H1 (cell line): ENCODE measurements at regions not wholly inside any gene's neighbourhood (a gene's known extent, or its start where the extent isn't known, plus 50 kb on each side); places are given as distances from the start of the nearest gene placed in this dataset.
A peak's percentile ranks its signal among the peaks of the same experiment; 100 is the strongest.

Source experiments
- CTCF ChIA-PET: fragments of 300-600 bp; sonication (Branson Sonifier 250); formaldehyde crosslinking; loops from one replicate; lab custom pipeline; 2021; ENCODE audit not compliant: partially characterized antibody; lab: Charles Lee
- POLR2A ChIA-PET: fragments of 300-600 bp; sonication (Branson Sonifier 250); formaldehyde crosslinking; loops from one replicate; lab custom pipeline; 2021; ENCODE audit warnings: inconsistent platforms; ENCODE audit not compliant: partially characterized antibody; lab: Charles Lee
- DNase-seq, 2 experiments: peaks; one replicate each; pipeline versions ENCODE4 v3.0.0 to v3.0.0-alpha.2; 2010 to 2022; ENCODE audit warnings: low spot score in 2 of 2, low read depth in 1 of 2, mixed read lengths in 1 of 2
- FAIRE-seq: peaks from 2 replicates; lab custom pipeline; 2011; peaks lifted over from hg19 to GRCh38; lab: Jason Lieb, UNC
- H2AFZ ChIP-seq: 2 replicates; pipeline ENCODE4 v1.8.1; 2012; ENCODE audit warnings: low read length, inconsistent platforms
- H2AK5ac ChIP-seq: 2 replicates; pipeline ENCODE4 v1.6.1; 2013; ENCODE audit warnings: low read depth, low read length
- H2BK120ac ChIP-seq: replicated peaks from 2 replicates; pipeline ENCODE3; 2013; ENCODE audit warnings: low read depth, low read length, inconsistent platforms
- H2BK12ac ChIP-seq: 2 replicates; pipeline ENCODE4 v1.6.1; 2013; ENCODE audit warnings: low read depth, low read length
- H2BK15ac ChIP-seq: 2 replicates; pipeline ENCODE4 v1.6.1; 2013; ENCODE audit warnings: low read length
- H2BK20ac ChIP-seq: 2 replicates; pipeline ENCODE4 v1.6.1; 2013; ENCODE audit warnings: low read length
- H2BK5ac ChIP-seq: 2 replicates; pipeline ENCODE4 v1.6.1; 2013; ENCODE audit warnings: low read depth, low read length
- H3K14ac ChIP-seq: 2 replicates; pipeline ENCODE4 v1.6.1; 2013; ENCODE audit warnings: inconsistent platforms; ENCODE audit not compliant: insufficient read length
- H3K18ac ChIP-seq: 2 replicates; pipeline ENCODE4 v1.6.1; 2013; ENCODE audit warnings: low read length; ENCODE audit errors: extremely low read depth
- H3K23ac ChIP-seq: 2 replicates; pipeline ENCODE4 v1.6.1; 2013; ENCODE audit warnings: inconsistent platforms; ENCODE audit not compliant: insufficient read length
- H3K23me2 ChIP-seq: 2 replicates; pipeline ENCODE4 v1.6.1; 2013; ENCODE audit warnings: low read depth, low read length
- H3K27ac ChIP-seq: 2 replicates; pipeline ENCODE4 v1.6.1; 2011; ENCODE audit warnings: low read depth, low read length, inconsistent platforms
- H3K27me3 ChIP-seq, 4 experiments: replicated peaks in 1 of 4; 1 replicate in 1 of 4; 2 replicates in 3 of 4; pipeline versions ENCODE4 v1.6.1 to v1.8.1; 2011 to 2013; ENCODE audit warnings: low read length in 3 of 4, mild to moderate bottlenecking in 3 of 4, inconsistent platforms in 2 of 4, mixed read lengths in 2 of 4, moderate library complexity in 1 of 4; ENCODE audit not compliant: control insufficient read depth in 3 of 4, insufficient read depth in 3 of 4; ENCODE audit errors: extremely low read depth in 1 of 4
- H3K36me3 ChIP-seq, 4 experiments: 2 replicates each; pipeline versions ENCODE4 v1.6.1 to v1.8.1; 2011 to 2013; ENCODE audit warnings: mild to moderate bottlenecking in 4 of 4, low read length in 3 of 4, moderate library complexity in 2 of 4, control low read depth in 1 of 4, inconsistent platforms in 1 of 4; ENCODE audit not compliant: insufficient read depth in 4 of 4, control insufficient read depth in 2 of 4
- H3K4ac ChIP-seq: replicated peaks from 2 replicates; pipeline ENCODE3; 2013; ENCODE audit warnings: low read length, low read depth, mixed read lengths, inconsistent platforms; ENCODE audit not compliant: insufficient read length
- H3K4me1 ChIP-seq, 4 experiments: replicated peaks in 1 of 4; 1 replicate in 1 of 4; 2 replicates in 3 of 4; pipeline versions ENCODE4 v1.6.1 to v1.8.1; 2011 to 2013; ENCODE audit warnings: low read length in 3 of 4, inconsistent platforms in 2 of 4, mixed read lengths in 1 of 4; ENCODE audit not compliant: insufficient read depth in 4 of 4, control insufficient read depth in 3 of 4
- H3K4me2 ChIP-seq, 2 experiments: 2 replicates each; pipeline versions ENCODE4 v1.6.1 to v1.8.1; 2011 to 2013; ENCODE audit warnings: low read depth in 2 of 2, low read length in 2 of 2, control low read depth in 1 of 2, inconsistent platforms in 1 of 2, mild to moderate bottlenecking in 1 of 2; ENCODE audit not compliant: insufficient read depth in 1 of 2
- H3K4me3 ChIP-seq, 4 experiments: fragments of 200-600, 300-600 bp in 1 of 4; sonication (generic), shearing (Covaris generic), sonication (Bioruptor Twin) in 1 of 4; 2 replicates each; pipeline versions ENCODE4 v1.5.1 to v1.8.1; 2011 to 2016; ENCODE audit warnings: low read length in 4 of 4, low read depth in 3 of 4, control low read depth in 2 of 4, inconsistent platforms in 2 of 4, mild to moderate bottlenecking in 2 of 4, mixed read lengths in 1 of 4, moderate library complexity in 1 of 4; ENCODE audit not compliant: insufficient read depth in 2 of 4; ENCODE audit errors: extremely low read depth in 1 of 4
- H3K56ac ChIP-seq: replicated peaks from 2 replicates; pipeline ENCODE3; 2013; ENCODE audit warnings: low read depth, mild to moderate bottlenecking, mixed read lengths, low read length, inconsistent platforms; ENCODE audit not compliant: insufficient read length
- H3K79me1 ChIP-seq: 2 replicates; pipeline ENCODE4 v1.6.1; 2013; ENCODE audit warnings: low read depth, low read length, control low read depth
- H3K79me2 ChIP-seq, 2 experiments: 2 replicates each; pipeline versions ENCODE4 v1.6.1 to v1.8.1; 2012 to 2013; ENCODE audit warnings: low read length in 2 of 2, mild to moderate bottlenecking in 2 of 2, inconsistent platforms in 1 of 2; ENCODE audit not compliant: insufficient read depth in 2 of 2, control insufficient read depth in 1 of 2
- H3K9ac ChIP-seq, 4 experiments: replicated peaks in 1 of 4; 1 replicate in 1 of 4; 2 replicates in 3 of 4; pipeline versions ENCODE4 v1.6.1 to v1.8.1; 2011 to 2013; ENCODE audit warnings: low read depth in 3 of 4, low read length in 3 of 4, control low read depth in 2 of 4, mild to moderate bottlenecking in 2 of 4, moderate library complexity in 2 of 4, inconsistent platforms in 1 of 4; ENCODE audit errors: extremely low read depth in 1 of 4
- H3K9me3 ChIP-seq, 2 experiments: 2 replicates each; pipeline versions ENCODE4 v1.6.1 to v1.8.1; 2012 to 2013; ENCODE audit warnings: mild to moderate bottlenecking in 2 of 2, moderate library complexity in 2 of 2, control low read depth in 1 of 2, inconsistent platforms in 1 of 2, low read depth in 1 of 2, low read length in 1 of 2, mixed read lengths in 1 of 2; ENCODE audit not compliant: insufficient read depth in 2 of 2
- H4K20me1 ChIP-seq, 2 experiments: replicated peaks in 1 of 2; 2 replicates each; pipeline versions ENCODE3 to v1.8.1; 2011 to 2013; ENCODE audit warnings: inconsistent platforms in 2 of 2, low read length in 2 of 2, mild to moderate bottlenecking in 1 of 2; ENCODE audit not compliant: insufficient read depth in 2 of 2, control insufficient read depth in 1 of 2
- H4K5ac ChIP-seq: 2 replicates; pipeline ENCODE4 v1.6.1; 2013; ENCODE audit warnings: low read length, low read depth, mixed read lengths, inconsistent platforms; ENCODE audit not compliant: insufficient read length
- H4K8ac ChIP-seq: 2 replicates; pipeline ENCODE4 v1.8.0; 2013; ENCODE audit warnings: mild to moderate bottlenecking, moderate library complexity, low read length, inconsistent platforms; ENCODE audit not compliant: insufficient read depth; ENCODE audit errors: extremely low read depth
- H4K91ac ChIP-seq: replicated peaks from 2 replicates; pipeline ENCODE3; 2013; ENCODE audit warnings: low read length, mixed read lengths, inconsistent platforms; ENCODE audit not compliant: insufficient read length
- WGBS, 2 experiments: shearing (Covaris generic) in 1 of 2; methylation state at CpG; one replicate each; pipeline versions ENCODE4 v1.1.6 to v1.1.7; 2013 to 2015; ENCODE audit warnings: low lambda C conversion rate in 2 of 2, mixed read lengths in 2 of 2, inconsistent platforms in 1 of 2, low coverage in 1 of 2, missing lambda C conversion rate in 1 of 2; ENCODE audit not compliant: insufficient replicate concordance in 2 of 2, insufficient coverage in 1 of 2, insufficient read length in 1 of 2; ENCODE audit errors: extremely low coverage in 1 of 2, missing lambda C conversion rate in 1 of 2; 5-methylcytosine and 5-hydroxymethylcytosine counted together

GRCh38 chr21:14617040-14617393 lies 70.9 kb upstream of the SAMSN1 start:
- no peak overlapping the region for H3K14ac ChIP-seq
- no peak overlapping the region for H4K8ac ChIP-seq
- FAIRE-seq (peak; percentile 78), DNase-seq (no peak)
- no peak overlapping the region for H2BK15ac ChIP-seq
- H3K27ac ChIP-seq = peak overlapping the region; percentile 46; the same call in 1 of the 2 replicates
- H4K20me1 ChIP-seq = no peaks in the 10 kb centered on the region
- peak overlapping the region; percentile 46 for H3K56ac ChIP-seq
- 6% methylated on average over 2 of the region's 2 CpGs; no CpG with 5 or more reads in 1 of the 2 experiments for WGBS, 2 experiments
- no peak overlapping the region for H2AFZ ChIP-seq
- H3K4me2 ChIP-seq = peak overlapping the region; percentile 37 to 55; a peak in 3 of 4 replicates
- H3K4me1 ChIP-seq = peaks cover 2 to 35% (median 12%) of the 10 kb centered on the region in 4 experiments
- H3K36me3 ChIP-seq = peaks cover 0 to 10% (median 1%) of the 10 kb centered on the region in 4 experiments; a peak in 3 of 8 replicates
- peak overlapping the region; percentile 88 for H2BK12ac ChIP-seq
- H4K91ac ChIP-seq = peak overlapping the region; percentile 67
- no peaks in the 10 kb centered on the region for H3K79me1 ChIP-seq
- no peaks in the 10 kb centered on the region for H3K23me2 ChIP-seq
- ChIA-PET CTCF (no interaction called here), POLR2A (interaction anchor here (1.4 kb wide), 1 partner anchor 14 kb away, joined by 6 read pairs; no protein-coding TSS in a partner anchor)
- H3K9me3 ChIP-seq = peaks cover 19 to 20% of the 10 kb centered on the region in 2 experiments
- H3K27me3 ChIP-seq = no peaks in the 10 kb centered on the region
- peak overlapping the region; percentile 86 for H2BK120ac ChIP-seq
- H2BK5ac ChIP-seq = peak overlapping the region; percentile 100
- H3K9ac ChIP-seq = no peak overlapping the region; a peak in 1 of 7 replicates
- peak overlapping the region in 1 of 4 experiments; percentile 31; a peak in 1 of 8 replicates for H3K4me3 ChIP-seq
- H4K5ac ChIP-seq = peak overlapping the region; percentile 13
- H3K79me2 ChIP-seq = no peaks in the 10 kb centered on the region
- H3K4ac ChIP-seq = peak overlapping the region; percentile 98
- H2AK5ac ChIP-seq = peak overlapping the region; percentile 79
- peak overlapping the region; percentile 35 for H2BK20ac ChIP-seq
- no peak overlapping the region for H3K23ac ChIP-seq
- peak overlapping the region; percentile 84 for H3K18ac ChIP-seq
